Head of caudate nucleus (tissue), 42 donors: ENCODE measurements at regions not wholly inside any gene's neighbourhood (a gene's known extent, or its start where the extent isn't known, plus 50 kb on each side); places are given as distances from the start of the nearest gene placed in this dataset.

Experiments used
- DNase-seq, 42 donors: peaks; one replicate each; pipeline versions ENCODE4 v3.0.0 to v3.0.0-alpha.2; 2020 to 2021; ENCODE audit warnings: mixed read lengths in 7 of 42
- intact Hi-C: fragments of 100-400 bp; cut with DNase I; formaldehyde crosslinking; loops from one replicate; pipeline ENCODE4 v1.15.0; 2022

GRCh38 chr18:28791101-28791500 lies 614.2 kb upstream of the CDH2 start:
- intact Hi-C loops = no loop called here
- DNase-seq = no peak

- intact Hi-C loops = no loop called here
- peak in 4 of 42 donors; percentile 7 to 45 (median 18) for DNase-seq
Measured at GRCh38 chr18:28789502-28789901, 612.6 kb upstream of the CDH2 start.

GRCh38 chr18:28786926-28787325 lies 610.0 kb upstream of the CDH2 start:
- no peak for DNase-seq
- intact Hi-C loops = no loop called here

- no peak for DNase-seq
- intact Hi-C loops = no loop called here
Measured at GRCh38 chr18:28781616-28782362, 604.9 kb upstream of the CDH2 start.

- intact Hi-C loops = no loop called here
- no peak for DNase-seq
Measured at GRCh38 chr18:28778706-28779105, 601.8 kb upstream of the CDH2 start.

- no peak for DNase-seq
- intact Hi-C loops = no loop called here
Measured at GRCh38 chr18:28777756-28778155, 600.8 kb upstream of the CDH2 start.

- intact Hi-C loops = no loop called here
Measured at GRCh38 chr18:28771849-28772248, 594.9 kb upstream of the CDH2 start.

GRCh38 chr18:28768791-28769768 lies 592.1 kb upstream of the CDH2 start:
- no peak for DNase-seq
- intact Hi-C loops = no loop called here

More at GRCh38 chr18:28771849-28772248, 594.9 kb upstream of the CDH2 start:
- no peak for DNase-seq

GRCh38 chr18:28767727-28768211 lies 590.8 kb upstream of the CDH2 start:
- intact Hi-C loops = no loop called here
- DNase-seq = no peak

- intact Hi-C loops = no loop called here
- DNase-seq = no peak
Measured at GRCh38 chr18:28767201-28767600, 590.3 kb upstream of the CDH2 start.

GRCh38 chr18:28766721-28767120 lies 589.8 kb upstream of the CDH2 start:
- DNase-seq = no peak
- intact Hi-C loops = no loop called here

- intact Hi-C loops = no loop called here
- DNase-seq = no peak
Measured at GRCh38 chr18:28766027-28766426, 589.1 kb upstream of the CDH2 start.

GRCh38 chr18:28760299-28760698 lies 583.4 kb upstream of the CDH2 start:
- intact Hi-C loops = no loop called here
- no peak for DNase-seq

- DNase-seq = no peak
- intact Hi-C loops = no loop called here
Measured at GRCh38 chr18:28757466-28758008, 580.6 kb upstream of the CDH2 start.

GRCh38 chr18:28743115-28743514 lies 566.2 kb upstream of the CDH2 start:
- intact Hi-C loops = no loop called here
- no peak for DNase-seq

- intact Hi-C loops = no loop called here
- DNase-seq = no peak
Measured at GRCh38 chr18:28740575-28740974, 563.6 kb upstream of the CDH2 start.

- intact Hi-C loops = no loop called here
Measured at GRCh38 chr18:28736951-28737350, 560.0 kb upstream of the CDH2 start.

GRCh38 chr18:28736223-28736622 lies 559.3 kb upstream of the CDH2 start:
- DNase-seq = no peak
- intact Hi-C loops = no loop called here

More at GRCh38 chr18:28736951-28737350, 560.0 kb upstream of the CDH2 start:
- no peak for DNase-seq

GRCh38 chr18:28735731-28736130 lies 558.8 kb upstream of the CDH2 start:
- intact Hi-C loops = no loop called here
- no peak for DNase-seq

- intact Hi-C loops = no loop called here
Measured at GRCh38 chr18:28729321-28729720, 552.4 kb upstream of the CDH2 start.

More at GRCh38 chr18:28729321-28729720, 552.4 kb upstream of the CDH2 start:
- DNase-seq = no peak
